Left colon (tissue), 2 donors: ENCODE measurements at regions not wholly inside any gene's neighbourhood (a gene's known extent, or its start where the extent isn't known, plus 50 kb on each side); places are given as distances from the start of the nearest gene placed in this dataset.
"Not testable (repeated sequence)": the region's sequence is repeated elsewhere in the genome, so short reads cannot be mapped to it uniquely, and the experiment has no call there.

Experiments
- ATAC-seq: fragments of 200-7000 bp; cut with Tn5 transposase; one replicate; pipeline ENCODE4 v1.9.1; 2020; ENCODE audit warnings: mild to moderate bottlenecking, moderate library complexity
- DNase-seq, 2 donors: peaks; one replicate each; pipeline ENCODE4 v3.0.0-alpha.2; 2020
- intact Hi-C, 2 donors: fragments of 100-400 bp; cut with DNase I in 1 of 2; cut with micrococcal nuclease in 1 of 2; formaldehyde crosslinking; loops; one replicate each; pipeline versions ENCODE4 v1.11.2 to v1.14.0; 2022; cut with DNase I, micrococcal nuclease
- donor health status: DM: no; HTN: no; CAD: no.
- donor health status: DM: yes; HTN: yes; CAD: no.

DNA sequence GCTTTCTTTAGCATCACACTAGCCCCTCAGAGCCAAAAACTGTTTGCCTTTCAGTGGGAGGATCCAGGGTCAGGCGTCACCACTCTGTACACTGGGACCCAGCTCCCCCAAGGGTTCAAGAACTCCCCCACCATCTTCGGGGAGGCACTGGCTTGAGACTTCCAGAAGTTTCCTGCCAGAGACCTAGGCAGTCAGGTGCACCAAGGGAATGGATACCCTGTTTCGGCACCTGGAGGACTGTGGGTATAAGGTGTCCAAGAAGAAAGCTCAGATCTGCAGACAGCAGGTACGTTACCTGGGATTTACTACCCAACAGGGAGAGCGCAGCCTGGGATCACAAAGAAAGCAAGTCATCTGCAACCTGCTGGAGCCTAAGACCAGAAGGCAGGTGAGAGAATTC, 603.0 kb downstream of the UQCRFS1 start:
- intact Hi-C loops: no loop called here
- ATAC-seq (no peak), DNase-seq (no peak)

DNA sequence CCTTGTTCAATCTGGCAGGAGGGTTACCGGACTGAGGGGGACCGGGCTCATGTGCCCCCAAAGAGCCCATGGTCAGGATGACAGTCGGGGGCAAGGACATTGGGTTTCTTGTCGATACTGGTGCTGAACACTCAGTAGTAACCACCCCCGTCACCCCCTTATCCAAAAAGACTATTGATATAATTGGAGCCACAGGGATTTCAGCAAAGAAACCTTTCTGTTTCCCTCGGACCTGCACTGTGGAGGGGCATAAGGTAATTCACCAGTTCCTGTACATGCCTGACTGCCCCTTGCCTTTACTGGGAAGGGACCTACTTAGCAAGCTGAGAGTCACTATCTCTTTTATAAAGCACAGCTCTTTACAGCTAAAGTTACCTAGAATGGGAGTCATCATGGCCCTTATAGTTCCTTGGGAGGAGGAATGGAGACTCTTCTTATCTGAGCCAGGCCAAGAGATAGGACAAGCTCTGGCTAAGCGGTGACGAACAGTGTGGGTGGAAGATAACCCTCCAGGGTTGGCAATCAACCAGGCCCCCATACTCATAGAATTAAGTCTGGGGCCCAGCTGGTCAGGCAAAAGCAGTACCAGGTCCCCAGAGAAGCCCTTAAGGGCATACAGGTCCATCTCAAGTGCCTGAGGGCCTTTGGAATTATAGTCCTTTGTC, 603.7 kb downstream of the UQCRFS1 start:
- intact Hi-C loops: no loop called here
- no peak for DNase-seq
- ATAC-seq: no peak

DNA sequence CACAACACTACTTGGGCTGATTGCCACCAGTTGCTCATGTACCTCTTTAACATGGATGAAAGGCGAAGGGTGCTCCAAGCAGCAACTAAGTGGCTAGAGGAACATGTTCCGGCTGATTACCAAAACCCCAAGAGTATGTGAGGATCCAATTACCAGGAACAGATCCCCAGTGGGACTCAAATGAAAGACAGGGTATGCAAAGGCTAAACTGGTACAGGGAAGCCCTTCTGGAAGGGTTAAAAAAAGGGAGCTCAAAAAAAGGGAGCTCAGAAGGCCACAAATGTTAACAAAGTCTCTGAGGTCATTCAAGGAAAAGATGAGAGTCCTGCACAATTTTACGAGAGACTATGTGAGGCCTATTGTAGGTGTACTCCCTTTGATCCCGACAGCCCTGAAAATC, 604.7 kb downstream of the UQCRFS1 start:
- ATAC-seq (no peak), DNase-seq (no peak)
- intact Hi-C loops: no loop called here

DNA sequence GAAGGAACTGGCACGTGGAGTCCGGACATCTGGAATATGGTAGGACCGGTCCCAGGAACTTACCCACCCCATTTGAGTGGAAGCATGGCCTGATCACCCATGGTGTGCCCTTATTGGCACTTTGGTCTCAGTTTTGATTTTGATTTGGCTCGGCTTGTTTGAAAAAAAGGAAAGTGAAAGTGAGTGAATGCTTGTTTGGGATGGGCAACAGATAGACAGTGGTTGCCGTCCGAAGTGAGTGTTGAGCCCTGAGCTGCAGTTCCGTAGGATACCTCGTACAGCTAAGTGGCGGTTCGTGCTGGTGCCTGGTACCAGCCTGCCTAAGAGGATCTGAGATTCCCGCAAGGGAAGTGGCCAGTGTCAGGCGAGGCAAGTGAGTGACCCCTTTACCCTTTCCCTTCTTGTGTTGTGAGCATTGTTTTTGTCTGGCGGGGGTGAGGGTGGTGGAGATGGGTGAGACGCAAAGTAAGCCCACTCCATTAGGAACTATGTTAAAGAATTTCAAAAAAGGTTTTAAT, 605.8 kb downstream of the UQCRFS1 start:
- ATAC-seq (no peak), DNase-seq (no peak)
- intact Hi-C loops: no loop called here

DNA sequence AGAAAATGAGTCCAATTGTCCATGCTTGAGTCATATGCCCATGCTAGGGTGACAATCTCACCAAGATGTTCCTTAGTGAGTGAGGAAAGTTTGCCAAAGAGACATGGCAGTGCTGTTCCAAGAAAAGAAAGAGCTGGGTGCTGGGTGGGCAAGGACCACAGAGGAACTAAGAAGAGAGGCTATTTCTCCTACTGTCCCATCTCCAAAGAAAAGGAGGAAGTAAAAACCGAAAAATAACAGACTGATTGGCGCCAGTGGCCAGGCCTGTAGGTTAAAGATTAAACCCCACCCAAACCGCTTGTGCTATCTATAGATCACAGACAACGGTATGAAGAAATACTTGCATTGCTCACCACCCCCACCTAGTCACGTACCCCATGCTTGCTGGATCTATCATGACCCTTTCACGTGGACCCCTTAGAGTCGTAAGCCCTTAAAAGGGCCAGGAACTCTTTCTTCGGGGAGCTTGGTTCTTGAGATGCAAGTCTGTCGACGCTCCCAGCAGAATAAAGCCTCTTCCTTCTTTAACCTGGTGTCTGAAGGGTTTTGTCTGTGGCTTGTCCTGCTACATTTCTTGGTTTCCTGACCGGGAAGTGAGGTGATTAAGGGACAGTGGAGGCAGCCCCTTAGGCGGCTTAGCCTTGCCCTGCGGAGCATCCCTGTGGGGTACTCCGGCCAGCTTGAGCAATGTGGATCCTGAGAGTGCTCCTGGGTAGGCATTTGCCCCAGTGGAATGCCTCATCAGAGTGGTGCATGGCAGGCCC, 606.5 kb downstream of the UQCRFS1 start:
- intact Hi-C loops: no loop called here
- DNase-seq: no peak
- ATAC-seq: no peak

DNA sequence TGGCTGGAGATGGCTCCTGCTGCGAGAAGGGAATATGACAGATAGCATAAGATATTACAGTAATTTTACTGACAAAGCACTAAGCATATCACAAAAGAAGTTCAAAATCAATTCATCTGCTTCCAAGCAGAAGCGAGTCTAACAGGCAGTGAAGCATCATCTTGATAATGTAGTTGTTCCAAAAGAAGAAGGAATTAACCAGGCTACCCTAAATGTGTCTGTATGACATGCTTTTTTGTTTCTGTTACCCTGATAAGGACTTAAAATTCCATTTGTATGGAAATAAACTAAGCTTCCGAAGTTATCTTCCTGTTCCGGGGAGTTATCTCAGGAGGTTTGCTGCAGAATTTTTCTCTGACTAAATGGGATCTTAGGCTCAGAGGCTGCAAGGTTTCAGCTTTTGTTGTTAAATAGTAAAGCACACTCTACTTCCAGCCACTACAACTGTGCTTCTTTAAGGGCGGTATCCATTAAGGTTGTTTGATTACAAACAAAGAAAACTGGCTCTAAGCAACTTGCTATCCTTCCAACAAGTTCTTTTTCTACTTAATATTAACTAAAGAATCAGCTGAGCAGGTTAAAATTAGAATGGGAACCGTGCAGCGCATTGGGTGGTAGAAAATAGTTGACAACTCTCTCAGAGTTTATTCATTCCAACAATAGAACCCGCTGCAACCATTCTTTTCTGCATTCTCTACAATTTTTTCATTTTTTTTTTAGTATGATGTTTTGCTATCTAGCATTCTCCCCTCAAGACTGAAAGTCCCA, 607.3 kb downstream of the UQCRFS1 start:
- ATAC-seq (no peak), DNase-seq (no peak)
- intact Hi-C loops: no loop called here

DNA sequence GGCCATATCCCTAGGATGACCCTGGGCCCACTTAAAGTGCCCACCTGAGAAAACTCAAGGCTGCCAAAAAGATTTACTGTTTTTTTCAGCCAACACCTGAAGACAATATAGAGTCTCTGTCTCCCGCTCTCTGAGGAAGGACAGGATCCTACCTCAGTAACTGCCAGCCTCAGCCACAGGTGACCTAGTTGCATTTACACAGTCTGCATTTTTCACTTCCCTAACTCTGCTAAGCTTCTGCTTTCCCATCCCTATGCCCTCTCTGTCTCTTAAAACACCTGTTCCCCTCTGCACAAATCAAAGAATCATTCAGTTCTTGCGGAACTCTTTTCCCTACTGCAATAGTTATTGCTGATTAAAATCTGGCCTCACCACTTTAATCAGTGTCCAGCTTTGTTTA, 609.5 kb downstream of the UQCRFS1 start:
- no peak for DNase-seq
- intact Hi-C loops: no loop called here
- ATAC-seq: no peak

DNA sequence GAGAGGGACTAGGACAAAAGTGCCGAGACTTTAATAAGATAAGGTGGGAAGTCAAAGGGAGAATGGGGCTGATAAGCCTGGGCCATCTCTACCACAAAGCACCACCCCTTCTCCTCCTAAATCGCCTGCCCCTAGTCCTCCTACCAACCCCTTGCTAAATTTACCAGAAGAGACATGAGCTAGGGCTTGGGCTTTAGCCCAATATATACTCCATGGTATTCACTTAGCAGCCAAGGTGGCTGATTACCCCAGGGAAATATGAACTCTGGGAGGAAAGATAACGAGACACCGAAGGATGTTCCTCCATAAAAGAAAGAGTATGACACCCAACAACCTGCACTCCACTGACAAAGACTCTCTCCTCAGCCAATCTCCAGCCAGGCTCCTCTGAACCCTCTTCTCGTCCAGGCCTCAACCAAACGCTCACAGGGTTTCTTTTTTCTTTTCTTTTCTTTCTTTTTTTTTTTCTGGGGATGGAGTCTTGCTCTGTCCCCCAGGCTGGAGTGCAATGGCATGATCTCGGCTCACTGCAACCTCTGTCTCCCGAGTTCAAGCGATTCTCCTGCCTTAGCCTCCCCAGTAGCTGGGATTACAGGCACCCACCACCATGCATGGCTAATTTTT, 610.2 kb downstream of the UQCRFS1 start:
- intact Hi-C loops: no loop called here
- ATAC-seq (no peak), DNase-seq (no peak)

DNA sequence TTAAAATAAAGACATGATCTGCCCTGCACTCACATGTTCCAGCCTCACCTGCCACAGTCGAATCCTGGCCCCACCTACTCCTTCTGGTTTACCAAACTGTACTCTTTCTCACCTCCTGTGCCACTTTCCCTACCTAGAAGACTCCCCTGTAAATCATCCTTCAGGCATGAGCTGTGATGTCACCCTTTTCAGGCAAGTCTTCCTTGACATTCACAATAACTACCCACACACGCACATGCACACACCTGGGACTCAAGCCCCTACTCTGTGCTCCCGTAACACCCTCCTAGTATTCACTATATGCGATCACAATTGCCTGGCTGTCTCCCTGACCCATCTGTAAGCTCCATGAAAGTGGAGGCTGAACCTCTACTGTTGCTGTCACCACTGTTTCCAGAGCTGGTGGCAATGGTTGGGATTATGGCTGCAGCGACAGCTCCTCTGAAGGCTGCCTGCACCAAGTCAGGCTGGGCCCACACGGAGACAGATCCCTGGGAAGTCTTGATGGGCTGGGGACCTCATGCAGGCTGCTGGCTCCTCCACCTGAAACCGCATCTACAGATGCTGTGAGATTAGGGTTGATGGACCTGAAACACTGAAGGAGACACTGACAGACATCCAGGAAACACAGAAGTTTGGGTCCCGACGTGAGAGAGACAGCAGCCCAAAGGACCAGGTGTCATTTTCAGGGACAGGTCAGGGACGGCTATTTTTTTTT, 611.1 kb downstream of the UQCRFS1 start:
- DNase-seq: no peak
- ATAC-seq: no peak
- intact Hi-C loops: no loop called here

DNA sequence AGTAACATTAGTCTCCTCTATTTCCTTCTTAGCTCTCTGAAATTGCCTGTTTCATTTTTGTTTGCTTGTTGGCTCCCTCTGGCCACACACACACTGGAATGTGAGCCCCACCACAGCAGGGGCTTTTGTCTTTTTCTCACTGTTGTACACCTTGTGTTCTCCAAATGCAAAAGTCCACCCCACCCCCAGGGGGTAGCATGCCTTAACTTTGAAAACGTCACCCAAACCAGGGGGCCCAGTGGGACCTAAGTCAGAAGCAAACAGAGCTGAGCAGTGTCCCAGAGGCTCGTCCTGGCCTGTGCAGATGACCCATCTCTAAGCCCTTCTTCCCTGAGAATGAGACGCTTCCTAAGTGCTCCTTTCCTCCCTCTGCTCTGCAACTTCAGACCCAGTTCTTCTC, 614.1 kb downstream of the UQCRFS1 start:
- ATAC-seq (no peak), DNase-seq (no peak)
- intact Hi-C loops: no loop called here

DNA sequence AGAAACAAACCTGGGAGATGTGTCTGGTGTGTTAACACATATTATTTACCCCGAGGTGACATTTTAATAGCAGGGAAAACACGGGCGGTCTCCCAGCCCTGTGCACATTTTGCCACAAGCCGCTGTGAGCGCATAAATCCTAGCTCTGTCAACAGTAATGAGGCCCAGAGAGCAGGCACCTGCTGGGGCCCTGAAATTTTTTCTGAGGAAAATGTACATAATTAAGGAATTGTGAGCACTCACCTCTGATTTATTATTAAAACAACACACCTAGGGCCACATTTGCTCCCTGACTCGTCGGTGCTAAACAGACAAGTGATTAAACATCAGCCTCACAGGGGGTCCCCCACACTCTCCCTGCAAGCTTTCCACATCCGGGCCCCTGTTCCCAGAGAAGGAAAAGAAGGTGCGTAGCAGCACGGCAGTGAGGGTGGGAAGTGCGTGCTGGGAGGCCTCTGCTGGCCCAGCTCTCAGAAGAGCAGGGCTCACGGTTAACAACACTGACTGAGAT, 616.3 kb downstream of the UQCRFS1 start:
- intact Hi-C loops: no loop called here
- no peak for DNase-seq
- ATAC-seq: no peak

DNA sequence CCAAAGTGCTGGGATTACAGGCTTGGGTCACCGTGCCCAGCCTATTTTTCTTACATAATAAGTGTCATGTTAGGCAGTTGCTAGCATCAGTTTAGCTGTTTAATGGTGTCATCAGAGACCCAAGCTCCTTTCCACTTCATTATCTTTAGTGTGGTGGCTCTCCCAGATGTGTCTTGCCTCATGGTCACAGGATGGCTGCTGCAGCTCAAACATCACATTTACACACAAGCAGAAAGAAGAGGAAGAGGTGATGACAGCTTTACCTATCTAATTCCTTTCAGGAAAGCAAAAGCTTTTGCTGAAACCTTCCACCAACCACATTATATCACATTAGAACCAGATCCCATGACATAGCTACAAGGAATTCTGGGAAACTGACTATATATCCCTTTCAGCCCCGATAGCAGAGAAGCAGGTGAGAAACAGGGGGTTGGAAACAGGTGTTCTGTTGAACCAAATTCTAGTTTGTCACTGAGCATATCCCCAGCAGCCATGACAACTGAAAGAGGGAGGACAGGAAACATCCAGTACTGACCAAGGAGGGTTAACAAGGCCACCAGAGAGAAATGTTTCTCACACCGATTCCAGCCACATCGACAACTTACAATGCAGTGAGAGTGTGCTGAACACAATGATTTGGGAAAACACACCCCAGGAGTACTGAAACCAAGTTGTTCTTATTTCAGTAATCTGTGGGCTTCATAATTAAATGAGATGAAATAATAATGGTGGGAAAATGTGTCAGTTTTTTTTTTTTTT, 617.0 kb downstream of the UQCRFS1 start:
- intact Hi-C loops: no loop called here
- ATAC-seq (no peak), DNase-seq (no peak)

DNA sequence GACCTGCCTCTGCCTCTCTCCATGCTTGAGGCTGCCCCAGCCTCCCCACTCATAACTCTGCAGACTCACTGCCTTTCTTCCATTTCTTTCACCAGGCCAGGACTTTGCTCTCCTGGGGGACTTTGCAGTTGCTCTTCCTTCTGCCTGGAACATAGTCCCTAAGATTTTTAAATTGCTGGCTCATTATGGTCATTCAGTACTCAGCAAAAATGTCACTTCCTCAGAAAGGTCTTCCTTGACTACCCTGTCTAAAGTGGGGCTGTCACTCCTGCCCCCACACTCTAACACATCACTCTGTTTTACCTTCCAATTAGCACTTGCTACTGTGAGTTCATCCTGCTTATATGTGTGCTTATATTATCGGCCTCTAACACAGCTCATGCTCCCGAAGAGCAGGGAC, 618.2 kb downstream of the UQCRFS1 start:
- no peak for DNase-seq
- intact Hi-C loops: no loop called here
- ATAC-seq: no peak

DNA sequence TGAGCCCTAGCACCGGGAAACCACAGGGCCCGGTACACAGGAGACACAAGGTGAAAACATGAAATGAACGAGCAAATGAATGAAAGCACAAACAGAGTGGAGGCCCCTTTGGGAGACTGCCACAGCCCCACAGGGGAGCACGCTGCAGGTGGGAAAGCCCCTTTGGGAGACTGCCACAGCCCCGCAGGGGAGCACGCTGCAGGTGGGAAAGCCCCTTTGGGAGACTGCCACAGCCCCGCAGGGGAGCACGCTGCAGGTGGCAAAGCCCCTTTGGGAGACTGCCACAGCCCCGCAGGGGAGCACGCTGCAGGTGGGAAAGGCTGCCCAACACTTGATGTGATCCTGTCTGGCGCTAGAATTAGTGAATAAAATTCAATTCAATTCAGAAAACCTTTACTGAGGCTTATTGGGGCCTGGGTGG, 623.0 kb downstream of the UQCRFS1 start:
- ATAC-seq, DNase-seq, intact Hi-C loops: not testable (repeated sequence)

DNA sequence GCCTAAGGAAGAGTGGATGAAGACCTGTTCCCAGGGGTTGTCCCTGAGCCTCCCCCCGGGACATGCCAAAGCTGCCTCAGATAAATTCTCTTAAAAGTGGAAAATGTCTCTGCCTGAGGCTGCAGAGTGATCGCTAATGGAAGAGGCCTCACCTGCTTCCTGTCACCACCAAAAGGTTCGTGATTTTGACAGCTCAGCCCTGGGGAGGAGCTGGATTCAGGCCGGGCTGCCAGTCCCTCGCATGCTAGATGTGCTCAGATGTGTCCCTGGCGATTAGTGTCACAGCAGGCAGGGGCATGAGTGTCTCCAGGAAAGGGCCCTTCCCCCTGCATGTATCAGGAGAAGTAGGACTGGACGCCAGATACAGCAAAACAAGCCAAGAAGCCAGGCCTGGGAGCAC, 626.5 kb downstream of the UQCRFS1 start:
- intact Hi-C loops: no loop called here
- no peak for DNase-seq
- ATAC-seq: no peak

DNA sequence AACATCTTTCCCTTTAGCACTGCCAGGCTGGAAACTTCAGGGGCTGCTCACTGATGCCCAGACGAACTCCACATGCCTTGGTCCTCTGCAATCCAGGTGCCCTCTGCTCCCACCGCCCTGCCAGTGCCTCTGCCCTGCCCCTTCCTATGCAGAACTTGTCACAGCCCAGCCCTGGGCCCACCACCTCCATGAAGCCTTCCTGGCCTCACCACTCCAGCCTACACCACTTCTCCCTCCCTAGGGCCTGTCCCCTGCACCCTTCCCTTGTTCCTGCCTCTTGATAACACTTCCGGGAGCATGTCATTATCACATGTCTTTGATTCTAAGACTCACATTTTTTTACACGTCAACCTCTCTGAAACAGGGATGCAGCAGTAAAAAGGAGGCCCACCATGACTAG, 627.2 kb downstream of the UQCRFS1 start:
- intact Hi-C loops: no loop called here
- DNase-seq (no peak), ATAC-seq (no peak)

DNA sequence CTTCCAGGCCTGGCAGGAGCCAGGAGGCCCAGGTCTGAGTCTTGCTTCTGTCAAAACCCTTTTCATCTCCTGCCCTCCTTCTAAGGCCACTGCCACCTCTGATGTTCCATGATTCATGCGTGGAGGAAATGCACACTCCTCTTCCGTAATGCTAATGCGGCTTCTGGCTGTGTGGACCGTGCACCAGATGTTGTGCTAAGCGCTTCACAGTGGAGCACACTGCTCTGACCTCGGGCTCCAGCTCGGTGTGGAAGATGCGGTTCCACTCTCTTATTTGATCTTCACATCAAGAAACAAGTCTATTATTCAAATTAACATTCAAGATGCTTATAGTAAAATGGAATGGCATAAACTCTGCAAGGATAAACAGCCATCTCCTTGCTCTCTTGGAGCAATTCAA, 629.2 kb downstream of the UQCRFS1 start:
- intact Hi-C loops: no loop called here
- DNase-seq (no peak), ATAC-seq (no peak)

DNA sequence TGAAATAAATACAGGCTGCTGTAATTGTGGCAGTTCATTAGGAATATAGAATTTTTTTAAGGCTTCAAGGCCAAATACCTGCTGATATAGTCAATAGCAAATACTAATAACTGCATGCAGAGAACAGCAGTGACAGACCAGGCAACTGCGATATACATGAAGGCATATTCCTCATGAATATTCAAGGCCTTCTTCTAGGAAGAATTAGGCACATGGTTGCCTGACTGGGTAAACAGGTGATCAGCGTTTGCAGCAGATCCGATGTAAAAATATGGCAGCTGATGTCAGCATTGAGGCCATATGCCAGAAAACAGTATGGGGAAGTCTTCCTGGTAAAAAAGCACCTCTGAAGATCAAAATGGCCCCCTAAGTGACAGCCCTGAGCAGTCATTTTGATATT, 629.7 kb downstream of the UQCRFS1 start:
- intact Hi-C loops: no loop called here
- ATAC-seq: no peak
- DNase-seq: no peak
